Amniotic stem cell (primary cell): ENCODE measurements at regions not wholly inside any gene's neighbourhood (a gene's known extent, or its start where the extent isn't known, plus 50 kb on each side); places are given as distances from the start of the nearest gene placed in this dataset.

Experiments used
- DNase-seq: peaks from one replicate; lab custom pipeline; 2025; lab: John Stamatoyannopoulos, UW

DNA sequence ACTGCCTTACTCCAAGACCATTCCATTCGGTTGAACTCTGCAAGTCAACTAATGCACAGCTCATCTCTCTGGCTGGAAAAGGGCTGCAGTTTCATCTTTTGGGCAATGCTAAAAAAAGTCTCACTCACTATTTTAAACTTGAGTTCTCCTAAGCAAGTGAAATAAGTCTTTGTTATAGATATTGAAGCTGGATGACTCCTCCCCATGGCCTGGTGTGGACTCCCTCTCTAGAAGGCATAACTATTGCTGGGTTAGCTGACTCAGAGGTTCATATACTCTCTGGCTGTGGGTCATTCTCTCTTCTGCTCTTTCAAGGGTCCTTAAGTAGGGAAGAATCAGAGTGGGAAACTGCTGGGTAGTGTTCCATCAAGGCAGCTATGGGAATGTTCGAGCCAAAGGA is 88.0 kb downstream of the XCL2 start:
- DNase-seq, result no peak

DNA sequence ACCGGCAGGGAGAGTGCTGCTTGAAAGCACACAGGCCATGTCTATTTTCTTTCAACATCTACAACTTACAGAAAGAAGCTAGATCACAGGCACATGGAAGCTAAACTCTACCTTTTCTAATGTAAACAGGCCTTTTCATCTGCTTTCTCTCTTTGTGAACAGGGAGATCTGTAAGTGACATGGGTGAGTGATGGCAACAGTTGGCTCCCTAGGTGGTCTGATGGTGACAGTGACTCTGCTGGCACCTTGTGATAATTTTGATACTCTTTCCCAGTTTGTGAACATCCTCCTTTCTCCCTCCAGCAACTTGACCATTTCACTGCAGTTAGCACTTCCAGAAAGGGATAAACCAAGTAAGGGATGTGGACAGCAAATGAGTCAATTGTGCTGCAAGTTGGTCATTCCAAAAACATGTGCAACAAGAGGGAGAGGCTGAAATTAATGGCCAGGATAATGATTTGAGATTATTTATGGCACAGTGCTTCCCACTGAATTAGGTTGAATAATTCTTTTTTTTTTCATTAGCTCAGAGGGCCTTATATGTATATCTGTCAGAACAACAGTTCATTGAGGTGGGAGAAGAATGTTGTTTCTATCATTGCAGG is 89.5 kb downstream of the XCL2 start:
- DNase-seq, result no peak

DNA sequence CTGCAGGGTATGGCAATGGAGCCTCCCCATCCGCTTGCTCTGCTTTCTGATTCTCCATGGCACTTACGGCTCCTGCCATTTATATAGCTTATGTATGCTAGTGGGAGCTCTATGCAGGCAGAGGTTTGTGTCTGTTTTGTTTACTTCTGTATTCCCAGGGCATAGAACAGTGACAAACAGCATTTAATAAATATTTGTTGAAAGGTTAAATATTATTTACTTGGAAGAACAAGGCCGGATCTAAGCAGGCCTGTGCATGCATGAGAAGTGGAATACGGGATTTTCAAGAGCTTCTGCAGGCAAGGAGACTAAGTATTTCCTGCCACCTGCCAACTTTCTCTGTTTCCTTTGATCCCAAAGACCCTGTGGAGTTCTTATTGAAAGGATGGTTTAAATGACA is 90.7 kb downstream of the XCL2 start:
- DNase-seq, result no peak

DNA sequence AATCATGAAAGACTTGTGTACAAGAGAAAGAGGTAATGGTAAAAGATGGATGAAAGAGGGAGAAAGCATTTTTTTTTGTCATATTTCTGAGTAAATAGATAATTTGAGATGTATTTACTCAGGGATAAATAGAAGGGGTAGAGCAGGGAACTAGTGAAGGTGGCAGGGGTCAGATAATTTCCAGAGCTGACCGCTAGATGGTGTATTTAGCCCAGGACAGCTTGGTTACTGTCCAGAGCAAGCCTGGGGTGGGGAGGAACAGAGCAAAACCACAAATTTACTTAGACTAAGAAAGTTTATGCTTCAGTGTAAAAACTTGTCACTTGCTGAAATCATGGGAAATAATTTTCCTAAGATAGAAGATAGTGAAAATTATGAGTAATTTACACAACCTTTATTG is 91.5 kb downstream of the XCL2 start:
- no peak for DNase-seq

DNA sequence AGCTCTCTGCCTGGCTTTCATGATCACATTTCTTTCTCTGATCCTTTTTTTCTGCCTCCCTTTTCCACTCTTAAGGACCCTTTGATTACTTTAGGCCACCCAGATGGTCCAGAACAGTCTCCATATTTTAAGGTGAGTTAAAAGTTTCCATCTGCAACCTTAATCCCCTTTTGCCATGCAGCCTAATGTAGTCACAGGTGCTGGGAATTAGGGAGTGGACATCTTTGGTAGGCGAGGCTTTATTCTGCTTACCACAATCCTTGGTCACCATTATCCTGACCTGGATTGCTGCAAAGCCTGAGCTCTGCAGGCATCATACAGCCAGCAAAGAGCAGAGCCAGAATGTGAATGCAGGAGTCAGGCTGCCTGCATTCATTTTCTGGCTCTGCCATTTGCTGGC is 95.9 kb downstream of the XCL2 start:
- DNase-seq, result no peak

DNA sequence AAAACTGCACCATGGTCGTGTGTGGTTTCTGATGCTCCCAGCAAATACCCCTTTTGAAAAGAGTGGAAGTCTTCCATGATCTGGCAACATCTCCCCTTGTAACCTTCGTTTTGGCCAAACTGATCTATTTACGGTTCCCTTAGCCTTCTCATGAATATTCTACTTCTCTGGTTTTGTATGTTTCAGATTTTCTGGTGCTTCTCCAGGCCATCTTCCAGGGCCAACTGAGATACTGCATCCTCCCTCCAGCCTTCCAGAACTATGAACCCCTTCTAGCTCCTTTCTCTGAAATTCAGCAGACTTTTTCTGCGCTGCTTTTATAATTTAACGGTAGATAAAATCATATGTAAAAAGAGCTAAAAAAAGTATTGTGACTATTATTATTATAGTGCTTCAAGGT is 97.7 kb downstream of the XCL2 start:
- no peak for DNase-seq

DNA sequence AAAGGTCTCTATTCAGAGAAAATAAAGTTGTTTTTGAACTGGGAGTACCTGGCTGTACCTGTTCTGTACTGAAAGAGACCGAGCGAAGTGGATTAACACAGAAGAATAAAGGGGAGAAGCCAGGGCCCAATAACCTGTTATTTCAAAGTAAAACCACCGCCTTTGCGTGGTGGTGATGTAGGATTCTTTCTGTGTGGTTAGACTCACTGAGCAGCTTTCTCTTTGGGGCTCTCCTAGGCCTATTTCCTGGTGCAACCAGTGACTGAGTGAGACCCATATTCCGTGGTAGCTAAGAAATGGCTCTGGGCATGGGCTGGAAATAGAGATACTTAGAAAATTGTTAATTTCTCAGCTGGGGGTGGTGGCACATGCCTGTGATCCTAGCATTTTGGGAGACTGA is 99.9 kb downstream of the XCL2 start:
- no peak for DNase-seq

DNA sequence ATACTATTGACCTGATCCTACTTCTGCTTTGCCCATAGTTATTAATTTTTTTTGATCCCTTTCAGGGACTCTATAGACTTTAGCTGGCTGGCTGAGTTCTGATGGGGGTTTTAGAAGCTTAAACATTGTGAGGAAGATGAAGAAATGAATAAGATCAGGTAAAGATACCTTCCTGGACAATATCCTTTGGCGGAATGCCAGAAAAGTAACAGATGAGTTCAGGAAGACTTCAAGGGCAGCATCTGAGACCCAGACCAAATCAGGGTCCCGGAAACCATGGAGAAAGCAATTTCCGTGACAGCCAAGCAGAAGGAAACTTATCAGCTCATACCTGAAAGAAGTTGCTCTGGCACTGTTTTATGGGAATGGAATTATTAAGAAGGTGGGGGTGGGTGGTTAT is 100.4 kb downstream of the XCL2 start:
- DNase-seq, result no peak

DNA sequence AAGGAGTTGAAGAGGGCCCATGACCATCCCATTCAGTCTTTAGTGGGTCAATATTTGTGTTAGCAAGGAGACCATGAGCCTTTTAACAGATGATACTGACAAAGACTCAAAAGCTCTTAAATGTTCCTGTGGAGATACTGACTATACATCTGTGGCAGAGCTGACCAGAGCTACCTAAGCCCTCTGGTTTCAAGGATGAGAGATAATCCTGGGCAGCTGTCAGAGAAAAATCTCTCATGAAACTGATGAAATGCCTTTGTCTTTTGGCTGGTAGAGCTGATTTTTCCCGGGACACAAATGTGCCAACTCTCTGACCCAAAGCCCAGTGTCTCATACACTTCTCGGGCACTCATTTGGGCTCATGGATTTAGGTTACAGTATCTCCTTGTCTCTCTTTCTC is 100.9 kb downstream of the XCL2 start:
- no peak for DNase-seq

DNA sequence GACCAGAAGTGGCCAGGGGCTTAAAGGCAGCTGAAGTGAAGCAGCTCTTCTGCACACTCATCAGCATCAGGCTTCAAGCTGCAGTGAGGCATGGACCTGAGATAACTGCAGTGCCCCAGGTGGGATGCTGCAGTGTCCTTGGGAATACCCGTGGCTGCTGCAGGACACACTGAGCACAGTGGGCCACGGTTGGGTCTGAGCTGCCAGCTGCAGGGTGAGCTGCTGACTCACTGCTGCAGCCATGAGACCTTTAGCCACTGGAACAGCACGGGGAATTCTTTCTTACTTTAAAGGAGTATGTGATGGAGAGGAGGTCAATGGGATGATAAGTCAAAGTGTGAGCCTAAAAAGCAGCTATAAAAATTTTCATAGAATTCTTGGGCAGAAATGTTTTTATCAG is 102.1 kb downstream of the XCL2 start:
- no peak for DNase-seq

DNA sequence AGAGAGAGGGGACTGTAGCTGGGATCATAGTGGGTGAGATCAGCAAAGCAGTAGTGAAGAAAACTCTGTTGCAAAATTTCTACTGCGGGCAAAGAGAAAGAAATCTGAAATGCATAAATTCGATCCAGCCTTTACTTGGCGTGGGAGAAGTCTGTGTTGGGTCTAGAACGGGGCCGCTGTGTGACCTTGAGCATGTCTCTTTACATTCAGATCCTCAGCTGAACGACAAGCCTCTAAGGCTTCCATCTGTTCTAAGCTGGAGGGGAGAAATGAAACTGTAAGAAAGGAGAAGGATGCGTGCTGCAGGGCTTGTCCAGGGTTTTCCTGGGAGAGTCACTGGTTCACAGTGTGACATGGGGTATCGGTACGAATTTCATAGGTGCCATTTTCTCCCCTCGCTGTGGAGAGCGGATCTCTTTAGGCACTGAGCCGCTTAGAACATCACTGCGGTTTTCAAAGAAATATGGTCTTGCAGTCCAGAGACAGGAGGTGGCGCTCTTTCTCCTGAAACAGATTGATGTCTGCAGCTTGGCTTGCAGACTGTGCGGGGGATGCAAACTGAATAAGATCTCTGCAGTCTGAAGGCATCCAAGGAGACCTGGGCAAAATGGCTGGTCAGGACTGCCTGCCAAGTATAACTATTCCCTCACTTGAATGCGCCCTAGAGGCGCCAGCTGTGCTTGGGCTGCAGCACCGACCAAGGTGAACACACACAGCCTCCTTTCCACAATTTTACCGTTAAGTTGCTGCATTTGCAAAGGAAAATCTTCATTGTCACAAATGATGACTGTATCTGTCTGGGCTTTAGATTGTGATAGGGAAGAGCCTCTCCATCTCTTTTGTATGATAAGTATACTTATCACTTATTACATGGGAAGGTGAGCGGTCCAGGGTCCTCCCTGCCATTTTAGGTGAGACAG is 104.1 kb downstream of the XCL2 start:
- DNase-seq, result peak; percentile 90

DNA sequence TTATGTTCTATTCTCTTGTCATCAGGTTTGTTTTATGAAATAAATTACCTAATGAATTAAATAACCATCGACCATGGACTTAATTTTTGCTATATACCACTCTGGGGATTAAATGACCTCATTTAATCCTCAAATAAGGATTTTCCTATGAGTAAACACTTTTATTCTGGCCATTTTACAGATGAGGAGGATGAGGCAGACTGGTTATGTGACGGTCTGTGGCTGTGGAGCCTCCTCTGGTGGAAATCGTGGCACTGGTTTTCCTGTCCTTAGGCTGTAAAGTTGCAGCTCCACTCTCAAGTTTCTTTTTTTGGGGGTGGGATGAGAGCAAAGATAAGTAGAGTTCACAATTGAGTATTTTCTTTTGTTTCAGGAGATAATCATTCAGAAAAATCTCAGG is 105.2 kb downstream of the XCL2 start:
- no peak for DNase-seq

DNA sequence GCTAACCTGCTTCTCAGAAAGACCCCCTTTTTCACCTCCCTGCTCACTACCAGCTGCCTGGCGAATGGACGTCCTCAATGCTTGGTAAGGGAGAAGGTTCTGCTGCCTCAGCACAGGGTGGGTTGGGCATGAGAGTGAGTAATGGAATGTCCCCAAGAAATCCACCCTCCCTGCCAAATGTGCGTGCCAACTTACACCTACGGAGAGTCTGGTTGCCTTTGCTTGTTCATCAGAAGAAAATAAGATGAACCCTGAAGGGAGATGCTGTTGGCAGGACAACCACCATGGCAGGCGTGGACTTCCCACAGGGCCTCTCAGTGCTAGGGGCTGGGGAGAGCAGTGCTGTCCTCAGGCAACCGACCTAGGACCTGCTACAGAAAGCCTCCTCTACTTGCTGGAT is 106.0 kb downstream of the XCL2 start:
- no peak for DNase-seq

DNA sequence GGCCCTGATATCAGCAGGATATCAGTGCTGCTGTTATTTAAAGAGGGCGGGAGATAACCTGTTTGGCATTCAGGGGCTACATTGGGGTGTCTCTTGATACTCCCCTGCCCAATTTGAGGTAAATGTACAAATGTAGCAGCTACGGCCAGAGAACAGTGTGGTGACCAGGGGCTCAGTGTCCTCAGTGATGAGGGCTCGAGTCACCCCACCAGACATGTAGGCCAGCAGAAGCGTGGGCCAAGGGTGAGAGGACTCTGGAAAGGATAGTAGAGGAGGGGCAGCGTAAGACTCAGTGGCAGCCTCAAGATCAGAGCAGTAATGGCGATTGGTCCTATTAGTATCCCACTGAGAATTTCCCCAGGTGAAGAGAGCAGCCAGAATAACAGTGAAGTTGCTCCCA is 108.4 kb downstream of the XCL2 start:
- DNase-seq, result no peak

DNA sequence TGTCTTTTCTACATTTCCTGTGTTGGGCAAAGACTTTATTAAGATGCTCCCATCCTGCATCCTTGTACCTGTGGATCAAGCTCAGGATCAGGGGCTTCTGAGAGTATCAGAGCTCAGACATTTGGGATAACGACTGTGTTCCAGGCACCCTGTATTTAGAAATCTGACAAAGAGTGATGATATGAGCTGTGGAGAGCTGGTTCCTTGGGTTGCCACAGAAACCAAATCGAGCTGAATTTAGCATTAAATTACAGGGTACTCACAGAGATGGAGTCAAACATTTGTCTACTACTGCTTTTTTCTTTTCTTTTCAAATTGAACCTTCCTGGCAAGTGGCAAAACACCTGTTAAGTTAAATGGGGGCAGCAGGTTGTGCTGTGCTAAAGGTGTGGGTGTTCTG is 110.6 kb downstream of the XCL2 start:
- DNase-seq, result no peak

DNA sequence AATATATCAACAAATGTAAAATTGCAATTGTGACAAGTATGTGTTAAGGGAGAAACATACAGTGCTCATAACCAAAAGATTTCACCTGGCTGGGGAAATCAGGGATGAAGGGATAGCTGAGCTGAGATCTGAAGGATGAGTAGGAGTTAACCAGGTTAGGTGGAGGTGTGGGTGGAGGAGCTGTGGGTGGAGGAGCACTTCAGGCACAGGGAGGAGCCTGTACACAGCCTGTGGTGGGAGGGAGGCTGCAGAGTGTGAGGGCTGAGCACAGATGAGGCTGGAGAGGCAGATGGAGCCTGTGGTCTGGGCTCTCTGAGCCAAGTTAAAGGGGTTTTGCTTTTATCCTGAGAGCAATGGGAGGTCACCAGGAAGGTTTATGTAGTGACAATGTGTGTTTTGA is 111.9 kb downstream of the XCL2 start:
- no peak for DNase-seq

DNA sequence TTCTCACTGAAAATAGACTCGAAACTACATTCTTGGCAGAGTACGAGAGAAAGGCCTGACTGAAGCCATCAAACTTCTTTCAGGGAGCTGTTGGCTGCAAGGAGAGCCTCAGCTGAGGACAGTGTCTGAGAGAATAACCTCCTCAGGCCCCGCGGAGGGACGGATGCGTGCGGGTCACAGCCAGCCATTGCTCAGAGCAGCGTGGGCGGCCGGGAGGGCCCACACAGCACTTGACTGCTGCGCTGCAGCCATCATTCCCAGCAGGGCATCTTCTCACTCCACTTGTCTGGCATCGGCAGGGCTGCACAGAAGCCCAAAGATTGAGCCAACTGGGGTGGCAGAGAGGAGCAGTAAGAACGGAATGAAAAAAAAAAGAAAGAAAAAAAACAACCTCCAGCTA is 113.5 kb downstream of the XCL2 start:
- no peak for DNase-seq

DNA sequence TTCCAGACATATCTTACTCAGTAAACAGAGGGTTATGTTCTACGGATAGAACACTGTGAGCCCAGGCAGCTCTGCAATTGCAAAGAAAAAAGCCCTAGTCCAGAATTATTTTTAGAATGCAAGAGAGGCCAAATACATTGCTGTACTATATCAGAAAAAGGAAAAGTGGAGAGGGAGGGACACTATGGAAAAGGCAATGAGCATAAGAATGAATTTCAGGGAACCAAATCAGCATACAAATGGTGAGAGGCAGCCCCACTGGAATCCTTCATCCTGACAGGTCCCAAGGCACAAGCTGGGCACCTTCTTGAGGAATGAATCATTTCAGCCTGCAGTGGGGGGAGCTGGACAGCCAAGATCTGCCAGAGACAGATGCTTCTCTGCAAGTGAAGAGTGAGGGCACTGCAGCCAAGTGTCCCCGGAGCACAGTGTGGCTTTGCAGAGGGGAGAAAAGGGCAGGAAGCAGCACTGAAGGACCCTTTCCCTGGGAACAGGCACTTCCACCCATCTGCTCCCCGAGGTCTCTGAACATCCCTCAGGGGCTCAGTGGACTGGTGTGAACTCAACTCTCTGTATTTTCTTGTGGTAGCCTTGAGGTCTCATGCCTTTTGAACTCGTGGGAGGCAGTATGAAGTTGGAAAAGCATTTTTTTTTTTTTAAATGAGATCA is 115.6 kb downstream of the XCL2 start:
- no peak for DNase-seq

DNA sequence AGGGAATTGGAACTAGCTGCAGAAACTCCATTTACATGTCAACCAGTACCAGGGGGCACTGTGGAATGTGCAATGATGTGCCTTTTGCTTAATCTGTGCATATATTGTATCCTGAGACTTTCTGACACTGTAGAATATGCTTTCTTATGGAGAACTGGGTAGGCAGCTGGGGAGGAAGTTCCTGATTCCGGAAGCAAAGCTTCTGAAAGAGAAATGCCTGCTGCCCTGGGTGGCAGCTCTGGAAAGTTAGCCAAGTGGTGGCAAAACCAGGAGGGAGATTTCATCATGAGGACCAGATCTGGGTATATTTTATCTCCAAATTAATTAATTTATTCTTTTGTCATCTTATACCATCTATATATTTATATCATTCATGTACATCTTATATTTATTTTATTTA is 116.7 kb downstream of the XCL2 start:
- no peak for DNase-seq

DNA sequence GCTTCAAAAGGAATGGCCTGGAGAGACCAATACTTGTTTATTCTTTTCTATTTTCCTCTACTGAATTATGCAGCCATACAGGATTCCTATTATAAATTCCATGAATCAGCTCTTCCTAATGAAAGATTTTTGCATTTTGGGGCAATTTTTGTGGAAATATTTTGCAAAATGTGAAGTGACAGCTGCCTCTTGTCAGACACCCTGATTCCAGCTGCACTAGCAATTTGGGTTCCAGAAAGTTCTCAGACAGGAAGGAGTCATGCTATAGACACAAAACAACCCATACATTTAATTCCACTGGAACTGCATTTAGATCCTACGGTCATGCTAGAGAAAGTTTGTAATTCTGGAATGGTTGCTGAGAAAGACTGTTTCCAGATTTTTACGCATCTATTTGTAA is 119.5 kb downstream of the XCL2 start:
- no peak for DNase-seq

DNA sequence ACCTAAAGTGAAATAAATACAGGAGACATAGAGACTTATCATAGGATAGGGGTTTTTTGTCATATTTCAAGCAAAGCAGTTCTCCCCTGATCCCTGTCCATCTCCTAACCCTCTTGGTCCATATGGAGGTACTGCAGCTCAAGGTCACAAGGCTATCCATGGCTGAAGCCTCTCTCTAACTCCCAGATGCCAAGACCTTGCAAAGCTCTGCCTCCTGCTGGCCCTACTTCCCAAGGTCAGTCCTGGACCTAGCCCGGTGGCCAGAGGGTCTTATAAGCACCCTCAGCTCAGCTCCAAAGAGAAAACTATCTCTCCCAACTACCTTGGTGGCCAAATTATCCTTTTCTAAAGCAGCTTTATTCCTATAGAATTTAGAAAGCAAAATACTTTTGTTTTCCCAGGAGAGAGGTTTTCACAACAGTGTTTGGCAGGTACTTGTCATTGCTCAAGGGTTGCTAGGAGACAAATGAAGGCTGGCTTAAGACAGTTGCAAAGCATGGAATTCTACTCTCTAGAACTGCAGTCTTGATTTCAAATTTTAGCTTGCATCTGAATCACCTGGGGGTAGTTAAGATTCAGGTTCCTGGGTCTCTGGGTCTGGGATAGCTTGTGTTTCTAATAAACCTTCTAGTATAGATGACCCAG is 121.5 kb downstream of the XCL2 start:
- DNase-seq, result no peak

DNA sequence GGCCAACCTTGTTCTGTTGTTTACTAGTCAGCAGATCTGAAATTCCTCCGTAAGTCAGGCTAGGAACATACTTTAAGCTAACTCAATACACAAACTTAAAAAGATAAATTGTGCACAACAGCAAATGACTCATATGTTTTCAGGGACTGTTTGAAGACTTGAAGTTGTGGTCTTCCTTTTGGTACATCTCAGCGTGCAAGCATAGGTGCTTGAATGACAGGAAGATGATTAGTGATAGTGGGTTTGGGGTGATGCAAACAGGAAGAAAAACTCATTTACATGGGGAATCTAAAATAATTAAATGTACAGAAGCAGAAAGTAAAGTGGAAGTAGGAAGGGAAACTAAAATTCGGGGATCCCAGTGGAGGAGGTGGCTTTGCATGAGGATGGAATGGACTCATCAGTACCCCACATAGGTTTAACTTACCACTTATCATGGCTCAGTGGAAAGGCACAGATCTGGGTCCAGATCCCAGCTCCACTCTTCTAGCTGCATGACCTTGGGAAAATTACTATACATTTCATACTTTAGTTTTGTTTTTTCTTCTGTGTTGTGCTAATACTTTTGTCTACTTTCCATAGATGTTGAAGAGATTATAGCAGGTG is 122.3 kb downstream of the XCL2 start:
- no peak for DNase-seq
